Keratinocyte (primary cell): ENCODE measurements at regions not wholly inside any gene's neighbourhood (a gene's known extent, or its start where the extent isn't known, plus 50 kb on each side); places are given as distances from the start of the nearest gene placed in this dataset.
"Not testable (repeated sequence)": the region's sequence is repeated elsewhere in the genome, so short reads cannot be mapped to it uniquely, and the experiment has no call there.

Experiments used
- DNase-seq: peaks from one replicate; pipeline ENCODE4 v3.0.0-alpha.2; 2011; ENCODE audit warnings: low read depth, missing footprints, low spot score
- FAIRE-seq: peaks from 2 replicates; lab custom pipeline; 2011; peaks lifted over from hg19 to GRCh38; lab: Jason Lieb, UNC
- H2AFZ ChIP-seq: 2 replicates; pipeline ENCODE4 v1.6.0; 2012; ENCODE audit warnings: low read length, control low read depth, inconsistent platforms; ENCODE audit not compliant: control insufficient read depth
- H3K27ac ChIP-seq: 2 replicates; pipeline ENCODE4 v1.5.1; 2011; ENCODE audit warnings: low read length; ENCODE audit not compliant: control insufficient read depth, insufficient read depth
- H3K27me3 ChIP-seq: 3 replicates; pipeline ENCODE4 v1.6.0; 2011; ENCODE audit warnings: low read length; ENCODE audit not compliant: control insufficient read depth, insufficient read depth; ENCODE audit errors: extremely low read depth
- H3K36me3 ChIP-seq, 2 experiments: 2 replicates in 1 of 2; 3 replicates in 1 of 2; pipeline ENCODE4 v1.5.1; 2011; ENCODE audit warnings: low read length in 2 of 2, mild to moderate bottlenecking in 1 of 2; ENCODE audit not compliant: control insufficient read depth in 2 of 2, insufficient read depth in 2 of 2; ENCODE audit errors: extremely low read depth in 1 of 2
- H3K4me1 ChIP-seq: 3 replicates; pipeline ENCODE4 v1.5.1; 2011; ENCODE audit warnings: low read length; ENCODE audit not compliant: control insufficient read depth, insufficient read depth; ENCODE audit errors: extremely low read depth
- H3K4me2 ChIP-seq: 3 replicates; pipeline ENCODE4 v1.6.0; 2011; ENCODE audit warnings: low read depth, low read length; ENCODE audit not compliant: control insufficient read depth, insufficient read depth; ENCODE audit errors: extremely low read depth
- H3K4me3 ChIP-seq, 3 experiments: fragments of 200-600 bp in 1 of 3; sonication (generic) in 1 of 3; 2 replicates in 2 of 3; 3 replicates in 1 of 3; pipeline ENCODE4 v1.5.1; 2011 to 2016; ENCODE audit warnings: low read length in 3 of 3, mild to moderate bottlenecking in 3 of 3, control low read depth in 2 of 3, inconsistent platforms in 1 of 3, low read depth in 1 of 3, mixed read lengths in 1 of 3, mixed run types in 1 of 3, moderate library complexity in 1 of 3; ENCODE audit not compliant: control insufficient read depth in 2 of 3, insufficient read depth in 2 of 3; ENCODE audit errors: extremely low read depth in 1 of 3
- H3K79me2 ChIP-seq: 2 replicates; pipeline ENCODE4 v1.6.0; 2012; ENCODE audit warnings: low read length; ENCODE audit not compliant: control insufficient read depth, insufficient read depth
- H3K9ac ChIP-seq: 3 replicates; pipeline ENCODE4 v1.6.0; 2011; ENCODE audit warnings: low read length; ENCODE audit not compliant: control insufficient read depth, insufficient read depth; ENCODE audit errors: extremely low read depth
- H3K9me1 ChIP-seq: 3 replicates; pipeline ENCODE4 v1.6.0; 2011; ENCODE audit warnings: low read length; ENCODE audit not compliant: control insufficient read depth, insufficient read depth; ENCODE audit errors: extremely low read depth
- H3K9me3 ChIP-seq: 2 replicates; pipeline ENCODE4 v1.5.1; 2012; ENCODE audit warnings: low read depth, low read length; ENCODE audit not compliant: control insufficient read depth
- H4K20me1 ChIP-seq: 3 replicates; pipeline ENCODE4 v1.6.0; 2011; ENCODE audit warnings: low read length; ENCODE audit not compliant: control insufficient read depth, insufficient read depth; ENCODE audit errors: extremely low read depth
- CTCF ChIP-seq, 3 experiments: IDR thresholded peaks in 1 of 3; conservative IDR thresholded peaks in 1 of 3; optimal IDR thresholded peaks in 1 of 3; 2 replicates in 2 of 3; 3 replicates in 1 of 3; pipeline versions ENCODE3 to v1.5.1; 2011; ENCODE audit warnings: low read length in 3 of 3, mild to moderate bottlenecking in 3 of 3, moderate library complexity in 2 of 3, control low read depth in 1 of 3, inconsistent platforms in 1 of 3; ENCODE audit not compliant: insufficient read depth in 2 of 3; ENCODE audit errors: extremely low read depth in 1 of 3
- EZH2 ChIP-seq: IDR thresholded peaks from one replicate; pipeline ENCODE4 v1.6.1; 2012; ENCODE audit warnings: inconsistent platforms, mild to moderate bottlenecking, low read length, moderate library complexity
- dilution Hi-C: fragments of 300-500 bp; cut with MboI; formaldehyde crosslinking; loops from one replicate; pipeline ENCODE4 v1.7.0; 2020; ENCODE audit warnings: low sequenced_read_pairs; ENCODE audit not compliant: extremely low pct_ligation_motif_present

- dilution Hi-C loops = no loop called here
- Histone ChIP-seq H3K4me1 (no peaks in the 10 kb centered on the region), H2AFZ (no peak overlapping the region), H3K79me2 (no peaks in the 10 kb centered on the region), H4K20me1 (no peaks in the 10 kb centered on the region), H3K27ac (no peak overlapping the region), H3K4me3 (no peak overlapping the region), H3K9ac (no peak overlapping the region), H3K36me3 (no peaks in the 10 kb centered on the region), H3K9me1 (no peaks in the 10 kb centered on the region), H3K4me2 (no peak overlapping the region), H3K9me3 (no peaks in the 10 kb centered on the region), H3K27me3 (no peaks in the 10 kb centered on the region)
- no peak for DNase-seq
- no peak for FAIRE-seq
- TF ChIP-seq EZH2 (no peak), CTCF (optimal IDR thresholded peaks at IDR 0.05 in 1 of 3, IDR thresholded peaks at IDR 0.05 in 1 of 3, conservative IDR thresholded peaks at IDR 0.05 in 1 of 3; ENCODE audit: extremely low read depth in 1 of 3, insufficient read depth in 2 of 3, low read length in 3 of 3) (no peak)
Measured at GRCh38 chr6:27742833-27743573, 169.2 kb downstream of the OR2B2 start.

- FAIRE-seq, H3K9ac ChIP-seq, dilution Hi-C loops, H3K4me3 ChIP-seq, H3K4me1 ChIP-seq, H3K9me3 ChIP-seq, H3K9me1 ChIP-seq, DNase-seq, H2AFZ ChIP-seq, H3K27ac ChIP-seq, H4K20me1 ChIP-seq, H3K79me2 ChIP-seq, H3K27me3 ChIP-seq, H3K4me2 ChIP-seq, H3K36me3 ChIP-seq: not testable (repeated sequence)
Measured at GRCh38 chr6:27739902-27740301, 172.3 kb downstream of the OR2B2 start.

- FAIRE-seq = no peak
- Histone ChIP-seq H3K27me3 (no peaks in the 10 kb centered on the region), H3K27ac (no peak overlapping the region), H4K20me1 (no peaks in the 10 kb centered on the region), H2AFZ (no peak overlapping the region), H3K9me1 (no peaks in the 10 kb centered on the region), H3K4me3 (no peak overlapping the region), H3K9me3 (no peaks in the 10 kb centered on the region), H3K4me2 (no peak overlapping the region), H3K4me1 (no peaks in the 10 kb centered on the region), H3K79me2 (no peaks in the 10 kb centered on the region), H3K9ac (no peak overlapping the region), H3K36me3 (no peaks in the 10 kb centered on the region)
- dilution Hi-C loops = no loop called here
- DNase-seq = no peak
- TF ChIP-seq CTCF (optimal IDR thresholded peaks at IDR 0.05 in 1 of 3, IDR thresholded peaks at IDR 0.05 in 1 of 3, conservative IDR thresholded peaks at IDR 0.05 in 1 of 3; ENCODE audit: extremely low read depth in 1 of 3, insufficient read depth in 2 of 3, low read length in 3 of 3) (no peak), EZH2 (no peak)
Measured at GRCh38 chr6:27736686-27737085, 175.5 kb downstream of the OR2B2 start.
